ENCODE measurements at regions not wholly inside any gene's neighbourhood (a gene's known extent, or its start where the extent isn't known, plus 50 kb on each side); places are given as distances from the start of the nearest gene placed in this dataset.

DNA sequence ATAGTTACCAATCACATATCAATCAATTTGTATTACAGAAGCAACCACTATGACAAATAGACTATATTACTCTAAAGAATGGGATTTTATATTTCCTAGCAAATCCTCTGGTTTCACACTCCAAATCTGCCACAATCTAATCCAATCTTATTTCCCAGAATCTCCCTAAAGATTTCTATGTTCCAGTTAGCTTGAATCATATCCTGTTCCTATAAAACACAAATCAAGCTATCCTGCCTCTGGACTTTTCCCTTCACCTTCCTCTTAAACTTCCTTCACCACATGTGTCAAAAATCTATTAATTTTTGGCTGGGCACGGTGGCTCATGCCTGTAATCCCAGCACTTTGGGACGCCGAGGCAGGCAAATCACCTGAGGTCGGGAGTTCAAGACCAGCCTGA lies 50.0 kb downstream of the PIK3C2A start:
- ChIA-PET POLR2A (no interaction called here), CTCF (no interaction called here)
- Histone ChIP-seq H3K9me3 (no peaks in the 10 kb centered on the region), H3K4me3 (ENCODE audit: low read depth in 2 of 2, low read length in 1 of 2) (no peak overlapping the region), H2AFZ (ENCODE audit: low read depth) (no peak overlapping the region), H3K4me1 (ENCODE audit: control insufficient read depth in 1 of 2, insufficient read depth in 2 of 2, low read depth in 1 of 2, low read length in 1 of 2) (peaks cover 0 to 5% of the 10 kb centered on the region in 2 experiments; a peak in 1 of 4 replicates), H3K36me3 (replicated peaks in 1 of 2; ENCODE audit: control insufficient read depth in 1 of 2, insufficient read depth in 2 of 2, low read length in 1 of 2) (peaks cover 17 to 27% of the 10 kb centered on the region in 2 experiments), H3F3A (replicated peaks; ENCODE audit: insufficient read depth) (peaks cover 16% of the 10 kb centered on the region), H3K4me2 (no peak overlapping the region), H3K79me2 (ENCODE audit: insufficient read depth) (peaks cover 66% of the 10 kb centered on the region; the same call in 1 of the 2 replicates), H4K20me1 (ENCODE audit: insufficient read depth) (peaks cover 8% of the 10 kb centered on the region), H3K27ac (ENCODE audit: low read depth in 2 of 2, low read length in 1 of 2) (no peak overlapping the region), H3K9me2 (no peaks in the 10 kb centered on the region), H3K27me3 (ENCODE audit: insufficient read depth) (no peaks in the 10 kb centered on the region), H3K9ac (no peak overlapping the region)
- TF ChIP-seq YY1 (IDR thresholded peaks at IDR 0.05; ENCODE audit: low read depth) (no peak), FOXM1 (IDR thresholded peaks at IDR 0.05; ENCODE audit: low read depth) (no peak), TEAD4 (IDR thresholded peaks at IDR 0.05; ENCODE audit: borderline replicate concordance, insufficient read depth) (no peak), TCF12 (IDR thresholded peaks at IDR 0.05) (no peak), RCOR1 (IDR thresholded peaks at IDR 0.05; ENCODE audit: low read length) (no peak), EZH2phosphoT487 (IDR thresholded peaks at IDR 0.05; ENCODE audit: borderline replicate concordance, low read depth) (no peak), SMC3 (IDR thresholded peaks at IDR 0.05; ENCODE audit: low read depth, low read length) (no peak), TAF1 (IDR thresholded peaks at IDR 0.05; ENCODE audit: borderline replicate concordance, low read depth, low read length) (no peak), SIN3A (IDR thresholded peaks at IDR 0.05; ENCODE audit: borderline replicate concordance, low read depth, low read length) (no peak), RXRA (IDR thresholded peaks at IDR 0.05; ENCODE audit: borderline replicate concordance, low read depth) (no peak), NRF1 (IDR thresholded peaks at IDR 0.05; ENCODE audit: low read depth, low read length) (no peak), POLR2AphosphoS5 (IDR thresholded peaks at IDR 0.05; ENCODE audit: low read depth, low read length) (no peak), MXI1 (IDR thresholded peaks at IDR 0.05; ENCODE audit: low read depth, low read length) (no peak), GABPA (IDR thresholded peaks at IDR 0.05; ENCODE audit: low read depth) (no peak), JUND (IDR thresholded peaks at IDR 0.05) (no peak), GATA2 (CRISPR knock-in tag; IDR thresholded peaks at IDR 0.05) (no peak)
- TF ChIP-seq, protein P1, sequence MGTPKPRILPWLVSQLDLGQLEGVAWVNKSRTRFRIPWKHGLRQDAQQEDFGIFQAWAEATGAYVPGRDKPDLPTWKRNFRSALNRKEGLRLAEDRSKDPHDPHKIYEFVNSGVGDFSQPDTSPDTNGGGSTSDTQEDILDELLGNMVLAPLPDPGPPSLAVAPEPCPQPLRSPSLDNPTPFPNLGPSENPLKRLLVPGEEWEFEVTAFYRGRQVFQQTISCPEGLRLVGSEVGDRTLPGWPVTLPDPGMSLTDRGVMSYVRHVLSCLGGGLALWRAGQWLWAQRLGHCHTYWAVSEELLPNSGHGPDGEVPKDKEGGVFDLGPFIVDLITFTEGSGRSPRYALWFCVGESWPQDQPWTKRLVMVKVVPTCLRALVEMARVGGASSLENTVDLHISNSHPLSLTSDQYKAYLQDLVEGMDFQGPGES (IDR thresholded peaks at IDR 0.05; ENCODE audit: low read depth, low read length): no peak
- TF ChIP-seq, protein P2, sequence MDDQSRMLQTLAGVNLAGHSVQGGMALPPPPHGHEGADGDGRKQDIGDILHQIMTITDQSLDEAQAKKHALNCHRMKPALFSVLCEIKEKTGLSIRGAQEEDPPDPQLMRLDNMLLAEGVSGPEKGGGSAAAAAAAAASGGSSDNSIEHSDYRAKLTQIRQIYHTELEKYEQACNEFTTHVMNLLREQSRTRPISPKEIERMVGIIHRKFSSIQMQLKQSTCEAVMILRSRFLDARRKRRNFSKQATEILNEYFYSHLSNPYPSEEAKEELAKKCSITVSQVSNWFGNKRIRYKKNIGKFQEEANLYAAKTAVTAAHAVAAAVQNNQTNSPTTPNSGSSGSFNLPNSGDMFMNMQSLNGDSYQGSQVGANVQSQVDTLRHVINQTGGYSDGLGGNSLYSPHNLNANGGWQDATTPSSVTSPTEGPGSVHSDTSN (IDR thresholded peaks at IDR 0.05): no peak
- TF ChIP-seq, protein P3, sequence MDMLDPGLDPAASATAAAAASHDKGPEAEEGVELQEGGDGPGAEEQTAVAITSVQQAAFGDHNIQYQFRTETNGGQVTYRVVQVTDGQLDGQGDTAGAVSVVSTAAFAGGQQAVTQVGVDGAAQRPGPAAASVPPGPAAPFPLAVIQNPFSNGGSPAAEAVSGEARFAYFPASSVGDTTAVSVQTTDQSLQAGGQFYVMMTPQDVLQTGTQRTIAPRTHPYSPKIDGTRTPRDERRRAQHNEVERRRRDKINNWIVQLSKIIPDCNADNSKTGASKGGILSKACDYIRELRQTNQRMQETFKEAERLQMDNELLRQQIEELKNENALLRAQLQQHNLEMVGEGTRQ (IDR thresholded peaks at IDR 0.05; ENCODE audit: borderline replicate concordance, low read depth, low read length): no peak
- TF ChIP-seq, protein P4, sequence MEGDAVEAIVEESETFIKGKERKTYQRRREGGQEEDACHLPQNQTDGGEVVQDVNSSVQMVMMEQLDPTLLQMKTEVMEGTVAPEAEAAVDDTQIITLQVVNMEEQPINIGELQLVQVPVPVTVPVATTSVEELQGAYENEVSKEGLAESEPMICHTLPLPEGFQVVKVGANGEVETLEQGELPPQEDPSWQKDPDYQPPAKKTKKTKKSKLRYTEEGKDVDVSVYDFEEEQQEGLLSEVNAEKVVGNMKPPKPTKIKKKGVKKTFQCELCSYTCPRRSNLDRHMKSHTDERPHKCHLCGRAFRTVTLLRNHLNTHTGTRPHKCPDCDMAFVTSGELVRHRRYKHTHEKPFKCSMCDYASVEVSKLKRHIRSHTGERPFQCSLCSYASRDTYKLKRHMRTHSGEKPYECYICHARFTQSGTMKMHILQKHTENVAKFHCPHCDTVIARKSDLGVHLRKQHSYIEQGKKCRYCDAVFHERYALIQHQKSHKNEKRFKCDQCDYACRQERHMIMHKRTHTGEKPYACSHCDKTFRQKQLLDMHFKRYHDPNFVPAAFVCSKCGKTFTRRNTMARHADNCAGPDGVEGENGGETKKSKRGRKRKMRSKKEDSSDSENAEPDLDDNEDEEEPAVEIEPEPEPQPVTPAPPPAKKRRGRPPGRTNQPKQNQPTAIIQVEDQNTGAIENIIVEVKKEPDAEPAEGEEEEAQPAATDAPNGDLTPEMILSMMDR (IDR thresholded peaks at IDR 0.05): no peak
- DNase-seq: no peak
- WGBS (ENCODE audit: low lambda C conversion rate): 98% methylated on average over 4 of the region's 4 CpGs
